Hepatocyte (in vitro differentiated cells): ENCODE measurements at regions not wholly inside any gene's neighbourhood (a gene's known extent, or its start where the extent isn't known, plus 50 kb on each side); places are given as distances from the start of the nearest gene placed in this dataset.

Experiments used
- CTCF ChIP-seq: fragments of 200-600 bp; sonication (generic); IDR thresholded peaks from 2 replicates; pipeline ENCODE4 v1.5.1; 2016; ENCODE audit warnings: antibody characterized with exemption, mild to moderate bottlenecking; ENCODE audit not compliant: poor library complexity
- EZH2 ChIP-seq: fragments of 200-600 bp; sonication (generic); IDR thresholded peaks from 2 replicates; pipeline ENCODE4 v1.6.1; 2016; ENCODE audit warnings: antibody characterized with exemption, mild to moderate bottlenecking, borderline replicate concordance
- EZH2phosphoT487 ChIP-seq: fragments of 200-600 bp; sonication (generic); IDR thresholded peaks from one replicate; pipeline ENCODE4 v1.6.1; 2018; ENCODE audit warnings: antibody characterized with exemption, mild to moderate bottlenecking, low read depth, moderate library complexity; ENCODE audit not compliant: unreplicated experiment, severe bottlenecking

DNA sequence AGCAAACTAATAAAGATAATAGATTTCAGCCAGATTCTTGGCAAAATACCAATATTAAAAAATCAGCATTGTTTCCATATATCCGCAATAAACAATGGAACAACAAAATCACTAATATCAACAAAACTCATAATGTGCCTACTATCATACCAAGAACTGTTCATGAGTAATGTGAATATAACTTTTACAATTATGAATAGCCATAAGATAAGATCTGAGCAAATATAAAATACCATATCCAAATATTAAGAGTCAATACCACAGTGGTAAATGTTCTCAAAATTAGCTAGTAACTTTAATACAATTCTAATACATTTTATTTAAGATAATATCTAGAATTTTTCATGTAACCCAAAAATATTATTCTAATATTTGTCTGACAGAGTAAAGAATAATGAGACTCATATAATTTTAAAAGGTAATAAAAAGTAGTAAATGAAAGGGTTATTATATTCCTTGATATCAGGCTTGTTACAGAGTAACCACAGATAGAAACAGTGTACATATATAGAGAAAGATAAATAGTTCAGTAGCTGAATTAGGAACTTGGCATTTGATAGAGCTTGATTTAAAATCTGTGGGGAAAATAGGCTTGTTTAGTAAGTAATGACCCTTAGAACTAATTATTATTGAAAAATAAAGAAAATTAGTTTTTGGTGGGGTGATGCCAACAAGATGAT is 2126.6 kb downstream of the MRPL39 start:
- no peak for TF ChIP-seq EZH2phosphoT487
- no peak for TF ChIP-seq CTCF
- no peak for TF ChIP-seq EZH2
